ENCODE measurements at regions not wholly inside any gene's neighbourhood (a gene's known extent, or its start where the extent isn't known, plus 50 kb on each side); places are given as distances from the start of the nearest gene placed in this dataset.

- TF ChIP-seq, protein P1, sequence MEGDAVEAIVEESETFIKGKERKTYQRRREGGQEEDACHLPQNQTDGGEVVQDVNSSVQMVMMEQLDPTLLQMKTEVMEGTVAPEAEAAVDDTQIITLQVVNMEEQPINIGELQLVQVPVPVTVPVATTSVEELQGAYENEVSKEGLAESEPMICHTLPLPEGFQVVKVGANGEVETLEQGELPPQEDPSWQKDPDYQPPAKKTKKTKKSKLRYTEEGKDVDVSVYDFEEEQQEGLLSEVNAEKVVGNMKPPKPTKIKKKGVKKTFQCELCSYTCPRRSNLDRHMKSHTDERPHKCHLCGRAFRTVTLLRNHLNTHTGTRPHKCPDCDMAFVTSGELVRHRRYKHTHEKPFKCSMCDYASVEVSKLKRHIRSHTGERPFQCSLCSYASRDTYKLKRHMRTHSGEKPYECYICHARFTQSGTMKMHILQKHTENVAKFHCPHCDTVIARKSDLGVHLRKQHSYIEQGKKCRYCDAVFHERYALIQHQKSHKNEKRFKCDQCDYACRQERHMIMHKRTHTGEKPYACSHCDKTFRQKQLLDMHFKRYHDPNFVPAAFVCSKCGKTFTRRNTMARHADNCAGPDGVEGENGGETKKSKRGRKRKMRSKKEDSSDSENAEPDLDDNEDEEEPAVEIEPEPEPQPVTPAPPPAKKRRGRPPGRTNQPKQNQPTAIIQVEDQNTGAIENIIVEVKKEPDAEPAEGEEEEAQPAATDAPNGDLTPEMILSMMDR (IDR thresholded peaks at IDR 0.05 in 2 of 3, conservative IDR thresholded peaks at IDR 0.05 in 1 of 3; ENCODE audit: borderline replicate concordance in 1 of 3, insufficient read depth in 1 of 3, low read depth in 2 of 3, low read length in 2 of 3), result no peak
- TF ChIP-seq ZBTB33 (IDR thresholded peaks at IDR 0.05; ENCODE audit: extremely low read depth, insufficient replicate concordance, low read length) (no peak), YY1 (IDR thresholded peaks at IDR 0.05; ENCODE audit: extremely low read depth, insufficient replicate concordance, low read depth, low read length) (no peak), EZH2phosphoT487 (IDR thresholded peaks at IDR 0.05; ENCODE audit: borderline replicate concordance) (no peak), POLR2A (IDR thresholded peaks at IDR 0.05; ENCODE audit: borderline replicate concordance, extremely low read depth, insufficient read depth, insufficient read length) (no peak), REST (IDR thresholded peaks at IDR 0.05; ENCODE audit: low read depth) (no peak), MAX (IDR thresholded peaks at IDR 0.05) (no peak), JUND (IDR thresholded peaks at IDR 0.05) (no peak), SRF (IDR thresholded peaks at IDR 0.05; ENCODE audit: low read depth) (no peak)
- TF ChIP-seq, protein P2, sequence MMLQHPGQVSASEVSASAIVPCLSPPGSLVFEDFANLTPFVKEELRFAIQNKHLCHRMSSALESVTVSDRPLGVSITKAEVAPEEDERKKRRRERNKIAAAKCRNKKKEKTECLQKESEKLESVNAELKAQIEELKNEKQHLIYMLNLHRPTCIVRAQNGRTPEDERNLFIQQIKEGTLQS (IDR thresholded peaks at IDR 0.05), result no peak
Measured at GRCh38 chr4:54802336-54802735, 144.6 kb downstream of the KIT start.
